Right forelimb (tissue), 1 donor: ENCODE measurements at regions not wholly inside any gene's neighbourhood (a gene's known extent, or its start where the extent isn't known, plus 50 kb on each side); places are given as distances from the start of the nearest gene placed in this dataset.

Experiments
- DNase-seq: peaks from one replicate; pipeline ENCODE4 v3.0.0-alpha.2; 2018

- DNase-seq, result no peak
Observed at GRCh38 chr14:51479584-51480325, 172.0 kb upstream of the FRMD6 start.

GRCh38 chr14:51481643-51482042, 170.1 kb upstream of the FRMD6 start:
- DNase-seq, result no peak

GRCh38 chr14:51482102-51482501, 169.6 kb upstream of the FRMD6 start:
- no peak for DNase-seq

GRCh38 chr14:51484485-51484884, 167.2 kb upstream of the FRMD6 start:
- DNase-seq, result no peak

GRCh38 chr14:51485733-51486132, 166.0 kb upstream of the FRMD6 start:
- no peak for DNase-seq

- DNase-seq, result no peak
Observed at GRCh38 chr14:51487848-51488247, 163.9 kb upstream of the FRMD6 start.

GRCh38 chr14:51488569-51489220, 163.0 kb upstream of the FRMD6 start:
- DNase-seq, result no peak

GRCh38 chr14:51490205-51490604, 161.5 kb upstream of the FRMD6 start:
- DNase-seq, result no peak

- DNase-seq, result no peak
Observed at GRCh38 chr14:51491036-51491545, 160.6 kb upstream of the FRMD6 start.

- DNase-seq, result no peak
Observed at GRCh38 chr14:51491776-51492175, 159.9 kb upstream of the FRMD6 start.

- no peak for DNase-seq
Observed at GRCh38 chr14:51495319-51495718, 156.4 kb upstream of the FRMD6 start.

GRCh38 chr14:51498411-51499227, 153.1 kb upstream of the FRMD6 start:
- no peak for DNase-seq

- DNase-seq, result no peak
Observed at GRCh38 chr14:51500776-51501175, 150.9 kb upstream of the FRMD6 start.

- no peak for DNase-seq
Observed at GRCh38 chr14:51501746-51502145, 150.0 kb upstream of the FRMD6 start.

- no peak for DNase-seq
Observed at GRCh38 chr14:51504669-51505068, 147.0 kb upstream of the FRMD6 start.

GRCh38 chr14:51507511-51507905, 144.2 kb upstream of the FRMD6 start:
- no peak for DNase-seq

- DNase-seq, result peak; percentile 75
Observed at GRCh38 chr14:51507906-51508511, 143.7 kb upstream of the FRMD6 start.

- DNase-seq, result no peak
Observed at GRCh38 chr14:51511265-51511664, 140.4 kb upstream of the FRMD6 start.

GRCh38 chr14:51512316-51512715, 139.4 kb upstream of the FRMD6 start:
- DNase-seq, result no peak

- DNase-seq, result no peak
Observed at GRCh38 chr14:51513281-51513680, 138.4 kb upstream of the FRMD6 start.

- no peak for DNase-seq
Observed at GRCh38 chr14:51513933-51514332, 137.8 kb upstream of the FRMD6 start.

- no peak for DNase-seq
Observed at GRCh38 chr14:51515611-51516010, 136.1 kb upstream of the FRMD6 start.
